ENCODE measurements at regions not wholly inside any gene's neighbourhood (a gene's known extent, or its start where the extent isn't known, plus 50 kb on each side); places are given as distances from the start of the nearest gene placed in this dataset.

GRCh38 chr4:170652571-170652970, 562.8 kb upstream of the AADAT start:
- TF ChIP-seq MXI1 (conservative IDR thresholded peaks at IDR 0.05; ENCODE audit: poor library complexity, severe bottlenecking), result no peak
- TF ChIP-seq CTCF (IDR thresholded peaks at IDR 0.05; ENCODE audit: poor library complexity, severe bottlenecking), result no peak
- no peak for TF ChIP-seq RAD21 (conservative IDR thresholded peaks at IDR 0.05)
- no peak for TF ChIP-seq EP300 (conservative IDR thresholded peaks at IDR 0.05; ENCODE audit: poor library complexity, severe bottlenecking)
- TF ChIP-seq POLR2AphosphoS5 (IDR thresholded peaks at IDR 0.05), result no peak
- TF ChIP-seq REST (IDR thresholded peaks at IDR 0.05; ENCODE audit: borderline replicate concordance), result no peak
- no peak for TF ChIP-seq EZH2 (IDR thresholded peaks at IDR 0.05; ENCODE audit: borderline replicate concordance, insufficient read depth, low read length, poor library complexity, severe bottlenecking)
- no peak for TF ChIP-seq TAF1 (IDR thresholded peaks at IDR 0.05; ENCODE audit: low read depth)
- TF ChIP-seq SMC3 (conservative IDR thresholded peaks at IDR 0.05; ENCODE audit: poor library complexity), result no peak
